BJ (cell line): ENCODE measurements at regions not wholly inside any gene's neighbourhood (a gene's known extent, or its start where the extent isn't known, plus 50 kb on each side); places are given as distances from the start of the nearest gene placed in this dataset.
"Not testable (repeated sequence)": the region's sequence is repeated elsewhere in the genome, so short reads cannot be mapped to it uniquely, and the experiment has no call there.

Source experiments
- CTCF ChIA-PET: fragments of 350-600 bp; formaldehyde crosslinking; extraction: SDS; loops from one replicate; lab custom pipeline; 2021; ENCODE audit warnings: antibody characterized with exemption, inconsistent platforms; lab: Yijun Ruan, JAX
- POLR2A ChIA-PET: fragments of 300-600 bp; sonication (Branson Sonifier 250); formaldehyde crosslinking; extraction: SDS; loops from one replicate; lab custom pipeline; 2021; ENCODE audit warnings: antibody characterized with exemption; lab: Charles Lee
- DNase-seq: peaks from one replicate; pipeline ENCODE4 v3.0.0-alpha.2; 2011; ENCODE audit warnings: low read depth
- H3K27me3 ChIP-seq: 2 replicates; pipeline ENCODE4 v1.6.0; 2011; ENCODE audit warnings: low read length; ENCODE audit not compliant: control insufficient read depth, insufficient read depth
- H3K36me3 ChIP-seq: 2 replicates; pipeline ENCODE4 v1.5.1; 2011; ENCODE audit warnings: low read length; ENCODE audit not compliant: control insufficient read depth, insufficient read depth
- H3K4me3 ChIP-seq: 2 replicates; pipeline ENCODE4 v1.5.1; 2011; ENCODE audit warnings: low read depth, mild to moderate bottlenecking, control low read depth, low read length
- TF ChIP-seq, protein P1 (sequence below): IDR thresholded peaks from 2 replicates; pipeline ENCODE4 v1.5.1; 2011; ENCODE audit warnings: low read depth, mild to moderate bottlenecking, control low read depth, inconsistent platforms, low read length, moderate library complexity; ENCODE audit not compliant: insufficient read depth

DNA sequence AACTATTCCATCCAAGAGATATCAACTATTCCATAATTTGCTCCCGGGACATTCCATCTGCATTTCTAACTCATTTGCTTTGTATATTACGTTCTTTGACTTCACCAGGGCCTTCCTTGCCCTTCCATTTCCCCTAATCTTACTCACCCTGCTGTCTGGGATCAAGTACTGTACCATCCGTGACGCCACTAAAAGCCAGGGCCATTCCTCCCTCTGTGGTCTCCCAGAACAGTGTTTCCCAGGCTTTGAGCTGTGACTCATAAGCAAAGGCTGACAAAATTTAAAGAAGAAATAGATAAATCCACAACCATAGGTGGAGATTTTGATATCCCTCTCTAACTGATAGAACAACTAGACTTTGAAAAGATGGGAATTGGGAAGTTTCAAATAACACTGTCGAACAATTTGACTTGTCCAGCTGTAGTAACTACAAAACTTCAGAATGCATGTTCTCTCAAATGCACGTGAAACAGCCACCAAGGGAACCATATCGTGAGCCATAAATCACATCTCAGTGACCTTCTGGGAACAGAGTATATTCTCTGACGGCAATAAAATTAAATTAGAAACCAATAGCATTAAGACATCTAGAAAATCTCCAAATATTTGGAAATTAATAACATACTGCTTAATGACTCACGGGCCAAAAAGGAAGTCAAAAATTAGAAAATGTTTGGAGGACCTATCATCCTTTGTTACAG is 501.0 kb downstream of the SETD4 start:
- POLR2A ChIA-PET, result interaction anchor here (0.6 kb wide), 1 partner anchor 530 kb away, joined by 5 read pairs; no protein-coding TSS in a partner anchor
- TF ChIP-seq, protein P1, sequence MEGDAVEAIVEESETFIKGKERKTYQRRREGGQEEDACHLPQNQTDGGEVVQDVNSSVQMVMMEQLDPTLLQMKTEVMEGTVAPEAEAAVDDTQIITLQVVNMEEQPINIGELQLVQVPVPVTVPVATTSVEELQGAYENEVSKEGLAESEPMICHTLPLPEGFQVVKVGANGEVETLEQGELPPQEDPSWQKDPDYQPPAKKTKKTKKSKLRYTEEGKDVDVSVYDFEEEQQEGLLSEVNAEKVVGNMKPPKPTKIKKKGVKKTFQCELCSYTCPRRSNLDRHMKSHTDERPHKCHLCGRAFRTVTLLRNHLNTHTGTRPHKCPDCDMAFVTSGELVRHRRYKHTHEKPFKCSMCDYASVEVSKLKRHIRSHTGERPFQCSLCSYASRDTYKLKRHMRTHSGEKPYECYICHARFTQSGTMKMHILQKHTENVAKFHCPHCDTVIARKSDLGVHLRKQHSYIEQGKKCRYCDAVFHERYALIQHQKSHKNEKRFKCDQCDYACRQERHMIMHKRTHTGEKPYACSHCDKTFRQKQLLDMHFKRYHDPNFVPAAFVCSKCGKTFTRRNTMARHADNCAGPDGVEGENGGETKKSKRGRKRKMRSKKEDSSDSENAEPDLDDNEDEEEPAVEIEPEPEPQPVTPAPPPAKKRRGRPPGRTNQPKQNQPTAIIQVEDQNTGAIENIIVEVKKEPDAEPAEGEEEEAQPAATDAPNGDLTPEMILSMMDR, result 0 out of 2 replicates have a peak, but pooled peaks have one; percentile 18
- no peaks in the 10 kb centered on the region for H3K27me3 ChIP-seq
- CTCF ChIA-PET, result no interaction called here
- H3K36me3 ChIP-seq, result no peaks in the 10 kb centered on the region
- peak; percentile 78 for DNase-seq
- no peak overlapping the region for H3K4me3 ChIP-seq

DNA sequence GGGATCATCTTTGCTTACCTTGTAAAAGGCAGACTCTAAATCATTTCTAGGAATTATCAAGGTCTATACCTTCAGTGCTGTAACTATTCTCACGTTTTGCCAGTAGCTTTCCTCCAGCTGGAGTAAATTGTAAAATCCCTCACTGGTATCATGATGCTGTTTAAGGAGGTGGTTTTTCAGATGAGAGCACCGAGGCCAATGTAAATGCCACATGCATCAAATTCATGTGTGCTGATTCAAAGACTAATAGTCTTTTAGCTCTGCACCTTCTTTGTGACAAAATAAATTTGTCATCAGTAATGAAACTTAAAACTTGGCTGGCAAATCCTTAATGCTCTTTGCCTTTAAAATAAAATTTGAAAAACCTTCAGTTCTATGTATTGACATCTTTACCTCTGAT is 503.8 kb downstream of the SETD4 start:
- H3K27me3 ChIP-seq, result no peaks in the 10 kb centered on the region
- DNase-seq, result no peak
- TF ChIP-seq, protein P1, result no peak
- H3K4me3 ChIP-seq, result no peak overlapping the region
- no peaks in the 10 kb centered on the region for H3K36me3 ChIP-seq
- CTCF ChIA-PET, result no interaction called here
- POLR2A ChIA-PET, result no interaction called here

DNA sequence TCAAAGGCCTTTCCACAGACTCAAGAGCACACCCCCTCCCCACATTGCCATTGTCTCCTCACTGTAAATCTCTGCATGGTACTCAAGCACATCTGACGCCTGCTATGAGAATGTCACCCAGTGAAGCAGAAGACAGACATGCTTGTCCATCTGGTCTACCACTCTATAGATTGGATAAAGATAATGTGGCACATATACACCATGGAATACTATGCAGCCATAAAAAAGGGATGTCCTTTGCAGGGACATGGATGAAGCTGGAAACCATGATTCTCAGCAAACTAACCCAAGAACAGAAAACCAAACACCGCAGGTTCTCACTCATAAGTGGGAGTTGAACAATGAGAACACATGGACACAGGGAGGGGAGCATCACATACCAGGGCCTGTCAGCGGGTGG is 503.4 kb upstream of the RUNX1 start:
- H3K27me3 ChIP-seq, H3K4me3 ChIP-seq, POLR2A ChIA-PET, DNase-seq, CTCF ChIA-PET, H3K36me3 ChIP-seq: not testable (repeated sequence)

DNA sequence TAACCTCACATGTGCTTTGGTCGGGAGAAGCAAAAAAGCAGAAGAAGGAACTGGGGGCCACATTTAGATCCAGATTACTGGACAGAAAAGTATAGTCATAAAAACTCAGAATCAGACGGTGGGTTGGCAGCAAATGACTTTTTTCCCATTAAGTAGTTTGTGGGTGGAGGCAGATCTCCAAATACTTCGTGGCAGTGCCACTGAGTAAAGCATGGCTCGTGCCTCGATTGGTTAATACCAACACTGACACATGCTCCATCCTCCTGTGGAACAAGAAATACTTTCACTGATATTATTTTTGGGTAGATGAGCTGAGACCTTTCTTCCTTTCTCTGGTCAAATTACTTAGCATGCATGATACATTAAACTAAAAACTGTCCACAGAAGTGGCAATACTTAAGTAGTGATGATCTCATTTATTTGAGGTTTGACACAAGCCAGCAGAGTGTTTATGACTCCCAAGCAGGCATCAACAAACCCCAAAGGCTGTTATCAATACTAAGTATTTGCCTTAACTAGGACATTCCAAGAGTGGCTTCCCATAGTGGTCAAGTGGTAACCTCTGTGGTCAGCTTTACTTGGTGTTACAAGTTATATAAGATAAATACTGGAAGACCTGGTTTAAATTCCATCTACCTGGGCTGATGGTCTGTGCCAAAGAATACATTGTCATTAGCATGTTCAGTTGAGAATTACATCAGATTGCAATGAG is 500.0 kb upstream of the RUNX1 start:
- DNase-seq, result no peak
- H3K36me3 ChIP-seq, result no peaks in the 10 kb centered on the region
- no peaks in the 10 kb centered on the region for H3K27me3 ChIP-seq
- CTCF ChIA-PET, result no interaction called here
- no peak overlapping the region for H3K4me3 ChIP-seq
- TF ChIP-seq, protein P1, result no peak
- POLR2A ChIA-PET, result interaction anchor here (0.8 kb wide), 1 partner anchor 313 kb away, joined by 3 read pairs; no protein-coding TSS in a partner anchor

DNA sequence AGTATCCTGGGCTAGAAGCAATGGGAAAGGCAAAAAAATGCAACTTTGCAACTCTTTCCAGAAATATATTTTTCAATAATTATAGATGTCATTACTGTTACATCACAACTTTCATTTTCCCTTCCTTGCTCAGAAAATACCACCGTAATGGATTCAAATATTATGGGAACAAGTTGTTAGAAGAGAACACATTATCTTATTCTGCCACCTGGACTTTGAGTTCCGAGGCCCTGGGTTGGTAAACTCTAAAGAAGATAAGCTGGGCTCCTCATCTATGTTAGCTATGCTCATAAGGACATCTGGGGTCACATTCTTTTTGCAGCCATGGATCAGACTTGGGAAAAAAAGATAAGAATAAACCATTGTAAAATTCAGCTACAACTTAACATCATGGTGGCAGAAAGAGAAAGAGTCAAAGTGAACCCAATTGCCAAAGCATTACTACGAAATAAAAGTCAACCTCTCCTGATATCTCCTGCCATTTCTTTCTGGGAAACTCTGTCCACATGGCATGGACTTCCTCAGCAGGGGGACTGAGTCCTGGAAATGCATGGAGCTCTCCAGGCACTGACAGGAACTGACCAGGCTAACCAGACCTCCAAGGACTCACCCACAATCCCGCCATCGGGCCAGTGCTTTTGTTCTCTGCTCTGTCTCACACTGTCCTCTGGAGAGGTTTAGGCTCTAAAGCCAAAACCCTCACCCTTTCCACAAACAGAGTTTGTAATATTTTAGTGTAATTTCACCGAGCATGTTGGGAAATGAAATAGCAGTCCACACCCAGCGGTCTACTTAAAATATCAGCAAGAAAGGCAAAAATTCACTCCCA is 499.1 kb upstream of the RUNX1 start:
- no peaks in the 10 kb centered on the region for H3K27me3 ChIP-seq
- ChIA-PET CTCF (no interaction called here), POLR2A (no interaction called here)
- no peaks in the 10 kb centered on the region for H3K36me3 ChIP-seq
- H3K4me3 ChIP-seq, result no peak overlapping the region
- DNase-seq, result no peak
- TF ChIP-seq, protein P1, result no peak
